ENCODE measurements at regions not wholly inside any gene's neighbourhood (a gene's known extent, or its start where the extent isn't known, plus 50 kb on each side); places are given as distances from the start of the nearest gene placed in this dataset.
"Not testable (repeated sequence)": the region's sequence is repeated elsewhere in the genome, so short reads cannot be mapped to it uniquely, and the experiment has no call there.

DNA sequence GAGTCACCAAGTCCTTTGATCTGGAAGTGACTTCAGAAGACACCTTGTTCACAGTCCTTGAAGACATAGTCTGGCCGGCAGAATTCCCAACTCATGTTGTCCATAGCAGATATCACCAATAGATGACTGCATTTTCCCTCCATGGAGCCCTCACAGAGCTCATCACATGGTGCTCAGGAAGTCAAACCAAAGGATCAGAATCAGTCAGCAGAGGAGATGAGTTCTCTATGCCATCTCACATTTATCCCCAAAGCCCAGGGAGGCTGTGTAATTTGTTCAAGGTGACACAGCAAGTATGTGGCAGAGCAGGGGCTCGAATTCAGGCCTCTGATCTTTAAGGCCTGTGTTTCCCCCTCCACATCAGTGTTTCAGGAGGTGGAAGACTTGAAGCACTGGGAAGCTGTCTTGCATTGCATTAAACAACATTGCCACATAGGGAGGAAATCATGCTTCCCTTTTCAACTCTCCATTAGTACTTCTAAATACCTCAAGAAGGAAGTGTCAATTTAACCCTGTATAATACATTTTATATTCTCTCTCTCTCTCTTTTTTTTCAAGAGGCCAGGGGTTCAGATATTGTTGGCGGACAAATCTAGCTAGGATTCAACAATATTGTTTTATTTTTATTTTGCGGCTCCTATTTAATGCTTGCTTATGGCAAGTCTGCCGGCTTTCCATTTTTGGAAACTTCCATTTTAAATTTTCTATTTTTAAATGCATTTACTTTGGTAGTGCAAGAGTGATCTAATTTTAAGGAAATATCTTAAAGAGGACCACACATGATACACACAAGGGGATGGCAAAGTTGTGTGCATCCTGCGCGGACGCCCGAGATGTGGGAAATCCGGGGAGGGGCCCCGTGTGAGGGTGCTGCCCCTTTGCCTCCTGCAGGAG lies 61.9 kb downstream of the NPIPB5 start:
- DNase-seq = not testable (repeated sequence)

DNA sequence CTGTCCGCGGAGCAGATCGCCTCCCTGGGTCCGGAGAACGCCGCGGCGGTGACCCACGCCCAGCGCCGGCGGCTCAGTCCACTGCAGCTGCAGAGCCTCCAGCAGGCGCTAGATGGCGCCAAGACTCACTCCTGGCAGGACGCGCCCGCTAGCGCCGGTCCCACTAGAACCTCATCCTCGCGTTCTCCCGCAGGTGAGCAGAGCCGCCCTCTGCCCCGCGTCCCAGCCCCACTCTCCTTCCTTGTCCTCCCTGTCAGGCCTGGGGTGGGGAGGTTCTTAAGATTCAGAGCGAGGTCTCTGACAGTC lies 62.5 kb downstream of the NPIPB5 start:
- DNase-seq = not testable (repeated sequence)

DNA sequence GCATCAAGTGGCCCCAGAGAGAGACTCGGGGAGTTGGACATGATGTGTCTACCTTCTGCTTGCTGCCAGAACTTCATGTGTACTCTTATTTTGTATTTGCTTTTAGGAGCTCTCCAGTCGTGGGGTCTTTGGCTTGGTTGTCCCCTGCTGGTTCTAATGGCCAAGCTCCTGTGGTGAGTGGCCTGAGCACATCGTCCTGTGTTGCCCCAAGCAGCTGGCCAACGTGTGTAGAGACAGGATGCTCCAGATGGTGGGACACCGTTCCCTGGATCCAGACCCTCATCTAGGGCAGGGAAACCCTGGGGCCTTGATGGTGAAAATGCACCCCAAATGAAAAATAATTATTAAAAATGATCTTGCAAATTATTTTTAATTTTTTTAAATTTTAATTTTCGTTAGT lies 65.8 kb downstream of the NPIPB5 start:
- DNase-seq = not testable (repeated sequence)

DNA sequence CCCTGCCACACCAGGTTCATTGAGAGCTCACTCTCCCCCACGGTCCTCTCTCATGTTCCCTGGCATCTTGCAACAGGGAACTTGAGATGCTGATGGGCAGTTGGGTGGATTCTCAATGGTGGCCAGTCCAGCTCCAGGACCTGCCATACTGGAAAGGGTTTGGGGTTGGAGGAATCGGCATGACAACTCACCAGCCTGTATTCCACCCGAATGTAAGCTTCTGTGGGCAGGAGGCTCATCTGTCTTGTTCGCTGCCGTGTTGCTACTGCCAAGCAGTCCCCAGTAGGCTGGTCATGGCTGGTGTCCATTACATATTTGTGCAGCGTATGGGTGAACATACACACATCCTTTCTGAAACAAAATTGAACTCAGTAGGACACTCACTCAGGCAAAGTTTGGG lies 72.5 kb downstream of the NPIPB5 start:
- not testable (repeated sequence) for DNase-seq

DNA sequence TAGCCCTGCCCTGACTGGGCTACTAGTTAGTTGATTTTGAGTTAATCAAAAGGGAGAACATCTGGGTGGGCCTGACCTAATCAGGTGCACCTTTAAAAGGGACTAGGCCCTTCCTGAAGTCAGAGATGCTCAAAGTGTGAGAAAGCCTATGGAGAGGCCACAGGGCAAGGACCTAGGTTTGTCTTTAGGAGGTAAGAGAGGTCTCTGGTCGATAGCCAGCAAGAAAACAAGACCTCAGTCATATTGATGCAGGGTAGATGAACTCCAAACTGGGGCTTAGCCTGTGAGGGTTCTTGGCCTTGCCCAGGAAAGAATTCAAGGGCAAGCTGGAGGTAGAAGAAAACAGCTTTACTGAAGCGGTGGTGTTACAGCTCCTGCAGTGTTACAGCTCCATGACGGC lies 73.8 kb downstream of the NPIPB5 start:
- DNase-seq = not testable (repeated sequence)

DNA sequence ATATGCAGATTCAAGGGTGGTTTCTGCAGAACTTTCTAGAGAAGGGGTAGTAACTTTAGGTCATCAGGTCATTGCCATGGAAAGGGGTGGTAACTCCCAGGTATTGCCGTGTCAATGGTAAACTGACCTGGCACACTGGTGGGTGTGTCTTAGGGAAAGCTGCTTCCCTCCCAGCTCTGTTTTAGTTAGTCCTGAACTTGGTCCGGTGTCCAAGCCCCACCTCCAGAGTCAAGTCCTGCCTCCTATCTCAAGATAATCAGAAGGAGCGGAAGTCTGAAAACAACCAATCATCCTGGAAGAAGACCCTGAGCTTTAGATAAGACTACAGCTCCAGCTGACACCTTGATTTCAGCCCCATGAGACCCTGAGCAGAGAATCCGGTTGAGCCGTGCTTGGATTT lies 74.2 kb downstream of the NPIPB5 start:
- DNase-seq = not testable (repeated sequence)

DNA sequence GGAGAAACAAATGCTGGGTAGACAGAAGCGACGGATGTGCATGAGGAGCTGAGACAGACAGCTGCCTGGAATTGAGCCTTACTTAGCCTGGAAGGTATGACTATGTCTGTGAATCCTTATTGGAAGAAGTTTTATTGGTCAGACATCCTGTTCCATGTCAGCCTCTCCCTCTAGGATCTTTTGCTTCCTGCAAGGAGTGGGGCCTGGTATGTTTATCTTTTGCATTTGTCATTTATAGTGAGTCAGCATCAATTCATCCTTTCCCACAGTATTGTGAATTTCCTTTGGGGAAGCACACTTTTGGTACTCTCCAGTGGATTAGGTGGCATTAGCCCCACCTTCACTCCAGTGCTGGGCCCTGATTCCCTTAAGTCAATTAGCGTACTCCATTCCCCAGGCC lies 74.7 kb downstream of the NPIPB5 start:
- DNase-seq = not testable (repeated sequence)

DNA sequence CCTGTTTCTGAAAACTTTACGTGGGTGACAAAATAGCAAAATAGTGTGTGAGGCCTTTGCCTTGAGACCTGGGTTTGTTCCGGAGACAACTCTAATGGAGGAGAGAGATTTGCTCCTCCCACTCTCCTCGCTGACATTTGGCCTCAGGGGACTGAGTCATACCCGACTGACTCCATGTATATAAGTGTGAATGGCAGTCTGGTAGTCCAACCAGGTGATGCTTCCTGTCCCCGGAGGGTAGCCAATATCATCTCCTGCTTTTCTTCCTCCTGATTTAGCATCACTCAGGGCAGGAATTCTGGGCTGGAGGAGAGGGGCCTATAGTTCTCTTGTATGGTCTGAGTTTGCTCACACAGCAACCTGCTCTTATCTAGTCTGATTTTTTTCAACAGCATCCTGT lies 76.0 kb downstream of the NPIPB5 start:
- DNase-seq = not testable (repeated sequence)

DNA sequence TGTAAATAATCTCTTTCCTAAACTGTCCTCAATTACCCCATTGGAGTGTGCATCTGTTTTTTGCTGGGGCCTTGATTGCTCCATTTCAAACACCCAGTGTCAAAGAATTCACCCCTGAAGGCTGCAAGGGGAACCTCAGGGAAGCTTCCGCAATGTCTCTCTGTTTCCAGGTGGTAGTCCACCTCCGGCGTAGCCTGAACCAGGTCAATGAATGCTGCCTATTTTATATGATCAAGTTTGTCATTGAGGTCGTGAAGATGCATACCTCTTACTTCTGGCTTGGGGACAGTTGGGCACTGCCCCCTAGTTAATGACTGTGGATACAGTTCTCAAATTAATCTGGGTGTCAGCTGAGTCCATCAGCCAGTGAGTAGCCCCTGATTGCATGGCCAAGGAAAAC lies 79.1 kb downstream of the NPIPB5 start:
- not testable (repeated sequence) for DNase-seq

DNA sequence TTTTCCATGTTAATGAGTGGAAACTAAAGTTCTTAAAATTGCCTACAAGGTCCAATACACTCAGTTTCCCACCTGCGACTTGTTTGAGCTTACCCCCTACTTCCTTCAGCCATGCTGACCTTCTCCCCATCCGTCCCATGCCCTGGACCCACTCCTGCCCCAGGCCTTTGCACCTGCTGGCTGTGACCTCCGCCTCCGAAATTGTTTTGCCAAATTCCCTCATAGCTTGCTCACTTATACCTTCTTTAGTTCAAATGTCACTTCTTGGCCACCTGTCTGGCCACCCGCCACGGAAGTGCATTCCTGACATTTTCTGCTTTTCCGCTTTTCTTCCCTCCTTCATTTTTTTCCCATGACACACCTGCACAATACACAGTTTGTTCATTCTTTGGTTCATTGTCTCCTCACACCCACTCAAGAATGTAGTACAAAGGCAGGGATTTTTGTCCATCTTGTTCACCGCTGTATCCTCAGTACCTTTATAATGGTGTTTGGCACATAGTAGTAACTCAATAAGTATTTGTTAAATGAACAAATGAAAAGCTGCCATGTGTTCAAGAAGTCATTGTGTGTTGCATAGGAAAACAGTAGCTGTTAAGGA lies 85.9 kb downstream of the NPIPB5 start:
- DNase-seq = not testable (repeated sequence)

DNA sequence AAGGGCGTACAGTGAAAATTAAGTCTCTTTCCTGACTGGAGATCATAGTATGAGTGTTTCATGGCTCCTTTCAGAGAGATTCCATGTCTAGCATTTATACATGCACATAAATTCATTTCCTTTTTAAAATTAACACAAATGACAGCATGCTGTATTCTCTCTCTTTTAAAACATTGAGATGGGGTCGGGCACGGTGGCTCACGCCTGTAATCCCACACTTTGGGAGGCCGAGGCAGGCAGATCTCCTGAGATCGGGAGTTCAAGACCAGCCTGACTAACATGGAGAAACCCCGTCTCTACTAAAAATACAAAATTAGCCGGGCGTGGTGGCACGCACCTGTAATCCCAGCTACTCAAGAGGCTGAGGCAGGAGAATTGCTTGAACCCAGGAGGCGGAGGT lies 93.1 kb downstream of the NPIPB5 start:
- not testable (repeated sequence) for DNase-seq

DNA sequence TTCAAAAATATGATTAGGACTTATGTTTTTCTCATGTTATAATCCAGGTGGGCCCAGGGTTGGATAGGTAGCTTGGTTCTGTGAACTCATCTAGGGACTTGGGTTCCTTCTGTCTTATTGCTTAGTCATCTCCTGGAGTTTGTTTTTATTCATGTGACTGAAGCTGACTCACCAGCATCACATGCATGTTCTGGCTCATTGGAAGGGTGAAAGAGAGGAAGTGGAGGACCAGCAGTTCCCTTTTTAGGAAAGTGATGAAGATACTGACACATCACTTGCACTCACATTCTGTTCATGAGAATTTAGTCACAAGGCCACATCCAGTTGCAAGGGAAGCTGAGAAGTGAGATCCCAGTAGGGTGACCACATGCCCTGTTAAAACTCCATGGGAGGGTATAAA lies 95.9 kb downstream of the NPIPB5 start:
- not testable (repeated sequence) for DNase-seq

DNA sequence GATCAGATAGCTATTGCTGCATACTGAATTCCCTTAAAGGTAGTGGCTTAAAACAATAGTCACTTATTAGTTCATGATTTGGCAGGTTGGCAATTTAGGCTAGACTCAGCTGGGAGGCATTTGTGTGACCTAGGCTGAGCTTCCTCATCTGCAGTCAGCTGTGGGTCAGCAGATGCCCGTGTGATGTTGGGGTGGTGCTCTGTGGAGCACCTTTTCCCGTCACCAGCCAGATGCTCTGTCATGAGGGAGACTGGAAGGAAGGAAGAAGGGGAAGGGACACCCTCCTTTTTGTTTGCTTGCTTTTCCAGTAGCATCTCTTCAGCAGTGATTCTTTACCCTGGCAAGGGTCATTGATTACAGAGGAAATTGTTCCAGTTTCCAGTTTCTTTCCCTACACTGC lies 99.1 kb downstream of the NPIPB5 start:
- DNase-seq = not testable (repeated sequence)

DNA sequence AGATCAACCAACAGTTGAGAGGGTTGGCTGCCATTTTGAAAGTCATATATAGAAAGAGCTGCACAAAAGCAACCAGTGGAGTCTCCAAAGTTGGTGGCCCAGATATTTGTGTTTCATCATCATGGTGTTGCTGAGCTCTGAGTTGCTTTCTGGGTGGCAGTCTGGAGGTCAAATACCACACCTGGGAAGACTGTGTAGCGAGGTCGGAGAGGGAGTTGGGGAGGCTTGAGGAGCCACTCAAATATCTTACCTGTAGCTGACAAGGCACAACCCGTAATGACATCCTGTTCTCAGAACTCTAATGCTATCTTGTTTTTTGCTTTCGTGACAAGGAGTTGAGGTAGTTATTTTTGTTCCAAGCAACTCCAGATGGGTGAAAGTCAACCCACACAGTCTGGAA lies 100.4 kb downstream of the NPIPB5 start:
- DNase-seq = not testable (repeated sequence)

DNA sequence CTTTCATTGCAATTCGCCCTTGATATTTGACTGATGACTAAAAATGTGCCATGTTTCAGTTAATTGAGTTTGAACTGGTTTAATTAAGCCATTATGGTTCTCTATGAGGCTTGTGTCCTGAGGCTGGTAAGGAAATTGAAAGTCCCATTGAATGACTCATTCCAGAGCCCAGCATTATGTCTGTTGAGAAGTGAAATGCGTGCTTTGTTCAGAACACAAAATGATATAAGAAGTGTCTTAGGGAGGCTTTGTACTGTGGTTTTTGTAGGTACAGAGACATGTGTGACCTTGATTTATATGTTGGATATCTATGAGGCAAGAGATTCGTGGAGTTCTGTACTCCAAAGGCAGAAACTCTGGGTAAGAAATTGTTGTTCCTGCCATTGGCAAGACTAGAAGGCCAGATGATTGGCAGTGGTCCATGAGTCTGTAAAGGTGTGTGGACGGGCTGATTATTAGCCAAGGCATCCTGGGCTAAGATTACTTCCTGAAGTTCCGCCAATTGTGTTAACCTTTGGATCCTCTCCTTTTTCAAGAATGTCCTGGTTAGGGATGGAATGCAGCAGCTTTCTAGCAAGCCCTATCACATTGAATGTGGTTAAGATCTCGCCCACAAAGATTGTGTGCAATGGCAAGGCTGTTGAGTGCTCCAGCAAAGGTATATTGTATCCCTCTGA lies 103.7 kb downstream of the NPIPB5 start:
- no peak for DNase-seq

DNA sequence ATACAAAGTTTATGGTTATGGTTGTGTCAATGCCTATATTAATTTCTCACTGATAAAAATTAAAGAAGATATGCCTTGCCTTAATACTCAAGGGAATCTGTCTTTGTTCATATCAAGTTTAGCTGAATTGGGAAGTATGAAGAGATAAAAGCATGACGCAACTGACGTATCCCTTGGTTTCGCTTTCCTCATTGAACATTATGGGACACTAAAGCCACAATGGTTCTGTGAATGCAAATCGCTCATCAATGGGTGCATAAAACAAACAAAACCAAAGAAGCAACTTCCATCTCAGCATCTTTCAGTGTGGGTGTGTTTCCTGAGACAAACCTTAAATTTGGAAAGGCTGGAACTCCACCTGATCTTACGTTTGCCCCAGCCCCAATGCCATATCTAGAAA lies 108.2 kb downstream of the NPIPB5 start:
- no peak for DNase-seq

DNA sequence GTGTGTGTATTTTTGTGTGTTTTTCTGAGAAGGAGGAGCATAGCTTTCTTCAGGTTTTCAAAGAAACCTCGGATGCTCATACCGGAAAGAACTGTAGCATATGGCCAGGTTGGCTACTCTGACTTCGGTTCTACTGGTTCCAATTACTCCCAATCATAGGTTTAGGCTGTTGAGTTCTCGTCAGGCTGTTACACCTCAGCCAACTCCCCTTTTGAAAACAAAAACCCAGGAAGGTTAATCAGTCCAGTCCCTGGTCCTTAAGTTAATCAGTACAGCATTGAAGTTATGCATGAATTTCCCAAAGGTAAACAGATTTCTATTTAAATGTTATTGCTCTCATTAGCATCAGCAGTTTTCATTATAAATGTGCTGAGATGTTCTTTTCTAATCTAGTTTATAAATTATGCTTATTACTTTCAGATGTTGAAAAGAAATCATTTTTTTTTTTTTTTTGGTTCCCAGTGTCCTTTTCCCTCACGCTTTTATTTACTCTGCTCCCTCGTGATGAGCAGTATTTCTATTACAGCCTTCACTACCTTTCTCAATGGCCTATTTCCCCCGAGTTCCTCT lies 111.0 kb downstream of the NPIPB5 start:
- no peak for DNase-seq

DNA sequence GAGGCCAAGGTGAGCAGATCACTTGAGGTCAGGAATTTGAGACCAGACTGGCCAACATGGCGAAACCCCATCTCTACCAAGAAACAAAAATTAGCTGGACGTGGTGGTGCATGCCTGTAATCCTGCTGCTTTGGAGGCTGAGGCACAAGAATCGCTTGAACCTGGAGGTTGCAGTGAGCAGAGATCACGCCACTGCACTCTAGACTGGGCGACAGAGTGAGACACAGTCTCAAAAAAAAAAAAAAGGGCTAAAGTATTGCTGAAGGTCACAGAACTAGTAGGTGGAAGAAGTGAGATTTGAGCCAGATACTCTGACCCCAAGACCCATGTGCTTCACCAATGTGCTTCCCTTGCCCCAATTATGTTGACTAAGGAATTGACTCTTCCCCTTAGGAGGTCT lies 112.0 kb downstream of the NPIPB5 start:
- DNase-seq = no peak

DNA sequence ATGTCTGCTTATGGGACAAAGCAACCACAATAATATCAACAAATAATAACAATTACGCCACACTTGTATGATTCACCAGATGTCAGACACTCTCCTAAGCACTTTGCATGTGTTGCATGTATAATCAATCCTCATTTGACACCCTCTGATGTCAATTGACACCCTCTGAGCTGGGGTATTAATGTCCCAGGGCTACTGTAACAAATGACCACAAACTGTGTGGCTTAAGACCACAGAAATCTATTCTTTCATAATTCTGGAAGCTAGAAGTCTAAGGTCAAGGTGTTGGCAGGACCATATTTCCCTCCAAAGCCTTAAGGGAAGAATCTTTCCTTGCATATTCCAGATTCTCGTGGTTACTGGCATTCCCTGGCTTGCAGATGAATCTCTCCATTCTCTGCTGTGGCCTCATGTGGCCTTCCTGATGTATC lies 112.7 kb downstream of the NPIPB5 start:
- DNase-seq = no peak

DNA sequence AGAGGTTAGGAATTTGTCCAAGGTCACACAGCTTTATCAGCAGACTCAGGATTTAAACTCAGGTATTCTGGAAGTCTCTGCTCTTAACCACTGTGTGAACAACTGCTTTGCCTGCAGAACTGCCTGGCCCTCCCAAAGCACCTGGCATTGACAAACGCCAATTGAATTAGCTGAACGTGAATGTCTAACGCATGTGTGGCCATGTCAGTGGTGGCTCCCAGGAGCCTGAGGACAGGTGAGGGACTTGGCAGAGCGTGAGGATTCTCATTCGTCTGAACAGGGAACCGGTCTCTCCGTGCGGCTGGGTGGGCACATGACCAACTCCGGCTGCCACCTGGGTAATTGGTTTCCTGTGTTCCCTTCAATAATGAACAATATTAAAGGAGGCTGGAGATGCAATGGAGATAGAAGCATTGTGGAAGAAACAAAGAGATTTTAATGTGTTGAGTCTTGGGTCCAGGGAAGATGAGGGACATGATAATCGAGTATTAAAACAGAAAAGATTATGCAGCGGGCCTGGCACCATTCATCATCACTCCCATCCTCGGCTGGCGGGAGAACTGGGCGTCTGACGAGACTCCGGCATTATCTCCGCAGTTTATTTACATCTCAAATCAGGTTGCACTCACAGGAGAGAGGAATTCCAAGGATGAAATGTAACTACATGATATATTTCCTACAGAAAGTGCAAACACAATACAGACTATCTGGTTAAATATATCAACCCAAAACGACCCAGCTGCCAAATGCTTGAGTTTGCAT lies 113.5 kb downstream of the NPIPB5 start:
- peak; percentile 73 for DNase-seq

DNA sequence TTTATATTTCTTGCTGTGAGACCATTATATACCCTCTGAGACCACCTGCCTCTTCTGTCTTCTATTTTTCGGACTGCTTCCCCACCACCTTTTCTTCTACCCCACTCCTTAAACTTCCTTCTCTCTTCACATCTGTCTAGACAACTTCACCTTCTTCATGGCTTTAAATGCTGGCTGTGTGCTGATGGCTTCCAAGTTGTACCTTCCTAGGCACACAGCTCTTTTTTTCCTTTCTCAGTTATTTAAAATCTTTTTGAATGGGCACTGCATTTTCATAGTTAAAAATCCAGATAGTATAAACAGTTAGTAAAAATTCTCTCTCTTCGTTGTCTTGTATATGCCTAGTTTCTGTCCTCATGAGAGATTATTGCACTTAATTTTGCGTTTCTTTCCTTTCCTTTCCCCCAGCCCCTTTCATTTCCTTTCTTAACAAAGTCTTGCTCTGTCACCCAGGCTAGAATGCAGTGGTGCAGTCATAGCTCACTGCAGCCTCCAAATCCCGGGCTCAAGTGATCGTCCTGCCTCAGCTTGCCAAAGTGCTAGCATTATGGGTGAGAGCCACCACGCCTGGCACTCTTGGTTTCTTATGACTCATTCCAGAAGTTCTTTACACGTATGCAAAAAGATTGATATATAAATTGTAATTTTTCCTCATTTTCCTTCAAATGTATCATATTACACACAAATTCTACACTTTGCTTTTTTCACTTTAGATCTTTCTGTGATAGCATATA lies 114.3 kb downstream of the NPIPB5 start:
- DNase-seq = no peak

DNA sequence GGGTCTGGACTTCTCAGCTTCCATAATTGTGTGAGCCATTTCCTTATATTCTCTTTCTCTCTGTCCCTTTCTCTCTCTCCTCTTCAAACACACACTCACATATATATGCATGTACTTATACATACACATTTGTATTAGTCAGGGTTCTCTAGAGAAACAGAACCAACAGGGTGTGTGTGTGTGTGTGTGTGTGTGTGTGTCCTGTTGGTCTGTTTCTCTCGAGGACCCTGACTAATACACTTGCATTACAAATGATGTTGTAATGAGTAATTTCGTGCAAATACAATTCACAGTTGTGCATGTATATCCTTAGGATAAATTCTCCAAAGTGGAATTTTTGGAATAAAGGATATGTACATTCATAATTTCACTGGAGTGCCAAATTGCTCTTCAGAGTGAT lies 115.3 kb downstream of the NPIPB5 start:
- no peak for DNase-seq

Measured in COR-L47 (cell line).